Gastrocnemius medialis (tissue), 4 donors: ENCODE measurements at regions not wholly inside any gene's neighbourhood (a gene's known extent, or its start where the extent isn't known, plus 50 kb on each side); places are given as distances from the start of the nearest gene placed in this dataset.

Experiments
- CTCF ChIP-seq, 5 experiments: fragments of 450-650 bp in 3 of 5; fragments of 200-600 bp in 2 of 5; sonication (generic) in 2 of 5; IDR thresholded peaks in 4 of 5; conservative IDR thresholded peaks in 1 of 5; 1 replicate in 4 of 5; 2 replicates in 1 of 5; pipeline ENCODE4 v1.5.1; 2016 to 2019; ENCODE audit warnings: antibody characterized with exemption in 5 of 5, mild to moderate bottlenecking in 3 of 5, moderate library complexity in 3 of 5
- POLR2A ChIP-seq, 2 donors: fragments of 450-650 bp; IDR thresholded peaks; one replicate each; pipeline ENCODE4 v1.6.1; 2017; ENCODE audit warnings: antibody characterized with exemption in 2 of 2, mild to moderate bottlenecking in 2 of 2, moderate library complexity in 2 of 2

- TF ChIP-seq CTCF (IDR thresholded peaks at IDR 0.05 in 4 of 5, conservative IDR thresholded peaks at IDR 0.05 in 1 of 5), result no peak
- TF ChIP-seq POLR2A (IDR thresholded peaks at IDR 0.05), result no peak
Measured at GRCh38 chr13:50200988-50201387, 185.7 kb downstream of the KCNRG start.
